ENCODE measurements at regions not wholly inside any gene's neighbourhood (a gene's known extent, or its start where the extent isn't known, plus 50 kb on each side); places are given as distances from the start of the nearest gene placed in this dataset.

DNA sequence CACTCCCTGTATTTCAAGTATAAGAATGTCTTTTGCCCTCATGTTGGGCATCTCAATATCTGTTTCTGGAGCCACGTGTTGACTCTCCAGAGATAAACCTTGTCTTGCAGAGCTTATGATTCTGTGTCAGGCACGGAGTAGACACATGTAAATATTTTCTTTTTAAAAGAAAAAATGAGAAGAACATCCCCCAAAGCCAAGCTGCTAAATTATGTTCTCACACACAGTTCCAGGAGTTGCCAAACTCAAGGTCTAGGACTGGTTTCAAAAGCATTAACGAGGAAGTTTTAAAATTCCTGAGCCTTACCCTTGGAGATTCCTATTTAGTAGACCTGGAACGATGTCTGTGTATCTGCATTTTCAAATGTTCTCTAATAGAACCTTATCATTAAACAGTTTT is 1228.3 kb upstream of the WWC1 start:
- TF ChIP-seq ZNF207 (IDR thresholded peaks at IDR 0.05; ENCODE audit: borderline replicate concordance) (no peak), TAF1 (IDR thresholded peaks at IDR 0.05; ENCODE audit: borderline replicate concordance, low read depth, low read length) (no peak), NBN (IDR thresholded peaks at IDR 0.05) (no peak), SMAD1 (IDR thresholded peaks at IDR 0.05; ENCODE audit: low read depth, partially characterized antibody) (no peak), MXI1 (IDR thresholded peaks at IDR 0.05; ENCODE audit: low read depth, low read length) (no peak), ZNF384 (IDR thresholded peaks at IDR 0.05; ENCODE audit: borderline replicate concordance, low read depth, low read length) (no peak), BHLHE40 (IDR thresholded peaks at IDR 0.05; ENCODE audit: borderline replicate concordance in 1 of 2, low read depth in 2 of 2, low read length in 1 of 2) (no peak), CHD2 (IDR thresholded peaks at IDR 0.05; ENCODE audit: borderline replicate concordance, low read depth, low read length) (no peak), POLR2AphosphoS5 (IDR thresholded peaks at IDR 0.05; ENCODE audit: low read length) (no peak), SP1 (IDR thresholded peaks at IDR 0.05; ENCODE audit: low read depth, low read length) (no peak)
- TF ChIP-seq, protein P1, sequence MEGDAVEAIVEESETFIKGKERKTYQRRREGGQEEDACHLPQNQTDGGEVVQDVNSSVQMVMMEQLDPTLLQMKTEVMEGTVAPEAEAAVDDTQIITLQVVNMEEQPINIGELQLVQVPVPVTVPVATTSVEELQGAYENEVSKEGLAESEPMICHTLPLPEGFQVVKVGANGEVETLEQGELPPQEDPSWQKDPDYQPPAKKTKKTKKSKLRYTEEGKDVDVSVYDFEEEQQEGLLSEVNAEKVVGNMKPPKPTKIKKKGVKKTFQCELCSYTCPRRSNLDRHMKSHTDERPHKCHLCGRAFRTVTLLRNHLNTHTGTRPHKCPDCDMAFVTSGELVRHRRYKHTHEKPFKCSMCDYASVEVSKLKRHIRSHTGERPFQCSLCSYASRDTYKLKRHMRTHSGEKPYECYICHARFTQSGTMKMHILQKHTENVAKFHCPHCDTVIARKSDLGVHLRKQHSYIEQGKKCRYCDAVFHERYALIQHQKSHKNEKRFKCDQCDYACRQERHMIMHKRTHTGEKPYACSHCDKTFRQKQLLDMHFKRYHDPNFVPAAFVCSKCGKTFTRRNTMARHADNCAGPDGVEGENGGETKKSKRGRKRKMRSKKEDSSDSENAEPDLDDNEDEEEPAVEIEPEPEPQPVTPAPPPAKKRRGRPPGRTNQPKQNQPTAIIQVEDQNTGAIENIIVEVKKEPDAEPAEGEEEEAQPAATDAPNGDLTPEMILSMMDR (IDR thresholded peaks at IDR 0.05 in 2 of 3, conservative IDR thresholded peaks at IDR 0.05 in 1 of 3; ENCODE audit: control insufficient read depth in 2 of 3, extremely low read depth in 1 of 3, insufficient read depth in 1 of 3, low read depth in 3 of 3, low read length in 3 of 3), result no peak
- TF ChIP-seq, protein P2, sequence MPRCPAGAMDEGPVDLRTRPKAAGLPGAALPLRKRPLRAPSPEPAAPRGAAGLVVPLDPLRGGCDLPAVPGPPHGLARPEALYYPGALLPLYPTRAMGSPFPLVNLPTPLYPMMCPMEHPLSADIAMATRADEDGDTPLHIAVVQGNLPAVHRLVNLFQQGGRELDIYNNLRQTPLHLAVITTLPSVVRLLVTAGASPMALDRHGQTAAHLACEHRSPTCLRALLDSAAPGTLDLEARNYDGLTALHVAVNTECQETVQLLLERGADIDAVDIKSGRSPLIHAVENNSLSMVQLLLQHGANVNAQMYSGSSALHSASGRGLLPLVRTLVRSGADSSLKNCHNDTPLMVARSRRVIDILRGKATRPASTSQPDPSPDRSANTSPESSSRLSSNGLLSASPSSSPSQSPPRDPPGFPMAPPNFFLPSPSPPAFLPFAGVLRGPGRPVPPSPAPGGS (IDR thresholded peaks at IDR 0.05; ENCODE audit: borderline replicate concordance, insufficient read depth, low read depth, low read length, poor library complexity, severe bottlenecking), result no peak
- TF ChIP-seq, protein P3, sequence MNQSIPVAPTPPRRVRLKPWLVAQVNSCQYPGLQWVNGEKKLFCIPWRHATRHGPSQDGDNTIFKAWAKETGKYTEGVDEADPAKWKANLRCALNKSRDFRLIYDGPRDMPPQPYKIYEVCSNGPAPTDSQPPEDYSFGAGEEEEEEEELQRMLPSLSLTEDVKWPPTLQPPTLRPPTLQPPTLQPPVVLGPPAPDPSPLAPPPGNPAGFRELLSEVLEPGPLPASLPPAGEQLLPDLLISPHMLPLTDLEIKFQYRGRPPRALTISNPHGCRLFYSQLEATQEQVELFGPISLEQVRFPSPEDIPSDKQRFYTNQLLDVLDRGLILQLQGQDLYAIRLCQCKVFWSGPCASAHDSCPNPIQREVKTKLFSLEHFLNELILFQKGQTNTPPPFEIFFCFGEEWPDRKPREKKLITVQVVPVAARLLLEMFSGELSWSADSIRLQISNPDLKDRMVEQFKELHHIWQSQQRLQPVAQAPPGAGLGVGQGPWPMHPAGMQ (IDR thresholded peaks at IDR 0.05; ENCODE audit: borderline replicate concordance), result no peak
- TF ChIP-seq, protein P4, sequence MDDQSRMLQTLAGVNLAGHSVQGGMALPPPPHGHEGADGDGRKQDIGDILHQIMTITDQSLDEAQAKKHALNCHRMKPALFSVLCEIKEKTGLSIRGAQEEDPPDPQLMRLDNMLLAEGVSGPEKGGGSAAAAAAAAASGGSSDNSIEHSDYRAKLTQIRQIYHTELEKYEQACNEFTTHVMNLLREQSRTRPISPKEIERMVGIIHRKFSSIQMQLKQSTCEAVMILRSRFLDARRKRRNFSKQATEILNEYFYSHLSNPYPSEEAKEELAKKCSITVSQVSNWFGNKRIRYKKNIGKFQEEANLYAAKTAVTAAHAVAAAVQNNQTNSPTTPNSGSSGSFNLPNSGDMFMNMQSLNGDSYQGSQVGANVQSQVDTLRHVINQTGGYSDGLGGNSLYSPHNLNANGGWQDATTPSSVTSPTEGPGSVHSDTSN (IDR thresholded peaks at IDR 0.05; ENCODE audit: insufficient replicate concordance, low read depth, low read length), result no peak

All from GM12878 (cell line).